ENCODE measurements at regions not wholly inside any gene's neighbourhood (a gene's known extent, or its start where the extent isn't known, plus 50 kb on each side); places are given as distances from the start of the nearest gene placed in this dataset.

- H3K27ac ChIP-seq (ENCODE audit: low read depth, low read length) = no peak overlapping the region
- H3K56ac ChIP-seq (replicated peaks; ENCODE audit: insufficient read length, low read depth, low read length) = no peak overlapping the region
- H3K36me3 ChIP-seq (ENCODE audit: control insufficient read depth in 2 of 4, insufficient read depth in 4 of 4, low read length in 3 of 4) = no peaks in the 10 kb centered on the region
- no peak overlapping the region for H2BK15ac ChIP-seq (ENCODE audit: low read length)
- no peak overlapping the region for H3K14ac ChIP-seq (ENCODE audit: insufficient read length)
- H3K9ac ChIP-seq (replicated peaks in 1 of 4; ENCODE audit: extremely low read depth in 1 of 4, low read depth in 3 of 4, low read length in 3 of 4) = no peak overlapping the region
- no peaks in the 10 kb centered on the region for H3K79me1 ChIP-seq (ENCODE audit: low read depth, low read length)
- H3K79me2 ChIP-seq (ENCODE audit: control insufficient read depth in 1 of 2, insufficient read depth in 2 of 2, low read length in 2 of 2) = no peaks in the 10 kb centered on the region
- CTCF ChIA-PET (ENCODE audit: partially characterized antibody) = no interaction called here
- H4K8ac ChIP-seq (ENCODE audit: extremely low read depth, insufficient read depth, low read length) = no peak overlapping the region
- TF ChIP-seq NRF1 (IDR thresholded peaks at IDR 0.05; ENCODE audit: low read depth, low read length) (no peak), RBBP5 (IDR thresholded peaks at IDR 0.05; ENCODE audit: borderline replicate concordance, low read depth, low read length) (no peak), MAFK (IDR thresholded peaks at IDR 0.05; ENCODE audit: low read depth, low read length) (no peak), KDM4A (IDR thresholded peaks at IDR 0.05; ENCODE audit: low read depth, low read length, severe bottlenecking) (no peak), TAF7 (optimal IDR thresholded peaks at IDR 0.05; ENCODE audit: borderline replicate concordance, low read depth, low read length) (no peak), RXRA (IDR thresholded peaks at IDR 0.05; ENCODE audit: insufficient read depth, low read depth, low read length) (no peak), GABPA (IDR thresholded peaks at IDR 0.05; ENCODE audit: borderline replicate concordance, insufficient read depth, low read length) (no peak), SIX5 (IDR thresholded peaks at IDR 0.05; ENCODE audit: low read depth, low read length) (no peak), CHD2 (IDR thresholded peaks at IDR 0.05; ENCODE audit: low read length) (no peak), HDAC2 (IDR thresholded peaks at IDR 0.05; ENCODE audit: borderline replicate concordance in 1 of 2, low read depth in 2 of 2, low read length in 2 of 2) (no peak), POLR2A (IDR thresholded peaks at IDR 0.05; ENCODE audit: control extremely low read depth in 1 of 2, low read depth in 2 of 2, low read length in 2 of 2) (no peak), RNF2 (IDR thresholded peaks at IDR 0.05; ENCODE audit: borderline replicate concordance, low read depth, low read length, missing control alignments, poor library complexity, severe bottlenecking) (no peak), MAX (IDR thresholded peaks at IDR 0.05) (no peak)
- no peak overlapping the region for H3K4me2 ChIP-seq (ENCODE audit: insufficient read depth in 1 of 2, low read depth in 2 of 2, low read length in 2 of 2)
- 100% methylated on average over 2 of the region's 2 CpGs; no CpG with 5 or more reads in 1 of the 2 experiments for WGBS, 2 experiments (ENCODE audit: extremely low coverage in 1 of 2, insufficient coverage in 1 of 2, insufficient read length in 1 of 2, insufficient replicate concordance in 2 of 2, low coverage in 1 of 2, low lambda C conversion rate in 2 of 2, missing lambda C conversion rate in 1 of 2)
- no peak overlapping the region for H2AFZ ChIP-seq (ENCODE audit: low read length)
- no peaks in the 10 kb centered on the region for H3K23me2 ChIP-seq (ENCODE audit: low read depth, low read length)
- H3K4me3 ChIP-seq (ENCODE audit: extremely low read depth in 1 of 4, insufficient read depth in 2 of 4, low read depth in 3 of 4, low read length in 4 of 4) = no peak overlapping the region
- no peak for DNase-seq (ENCODE audit: low read depth in 1 of 2, low spot score in 2 of 2)
- H4K91ac ChIP-seq (replicated peaks; ENCODE audit: insufficient read length, low read length) = no peak overlapping the region
- H3K9me3 ChIP-seq (ENCODE audit: insufficient read depth in 2 of 2, low read depth in 1 of 2, low read length in 1 of 2) = no peaks in the 10 kb centered on the region
- POLR2A ChIA-PET (ENCODE audit: partially characterized antibody) = no interaction called here
- H3K23ac ChIP-seq (ENCODE audit: insufficient read length) = no peak overlapping the region
- no peak for FAIRE-seq
- H2BK120ac ChIP-seq (replicated peaks; ENCODE audit: low read depth, low read length) = no peak overlapping the region
- H2BK20ac ChIP-seq (ENCODE audit: low read length) = no peak overlapping the region
- H4K5ac ChIP-seq (ENCODE audit: insufficient read length, low read depth, low read length) = no peak overlapping the region
- H3K27me3 ChIP-seq (replicated peaks in 1 of 4; ENCODE audit: control insufficient read depth in 3 of 4, extremely low read depth in 1 of 4, insufficient read depth in 3 of 4, low read length in 3 of 4) = no peaks in the 10 kb centered on the region; a peak in 1 of 7 replicates
- H2AK5ac ChIP-seq (ENCODE audit: low read depth, low read length) = no peak overlapping the region
- H2BK5ac ChIP-seq (ENCODE audit: low read depth, low read length) = no peak overlapping the region
- no peak overlapping the region for H3K4ac ChIP-seq (replicated peaks; ENCODE audit: insufficient read length, low read depth, low read length)
- H2BK12ac ChIP-seq (ENCODE audit: low read depth, low read length) = no peak overlapping the region
- H4K20me1 ChIP-seq (replicated peaks in 1 of 2; ENCODE audit: control insufficient read depth in 1 of 2, insufficient read depth in 2 of 2, low read length in 2 of 2) = no peaks in the 10 kb centered on the region
- peaks cover 0 to 2% (median 0%) of the 10 kb centered on the region in 4 experiments; a peak in 2 of 7 replicates for H3K4me1 ChIP-seq (replicated peaks in 1 of 4; ENCODE audit: control insufficient read depth in 3 of 4, insufficient read depth in 4 of 4, low read length in 3 of 4)
- H3K18ac ChIP-seq (ENCODE audit: extremely low read depth, low read length) = no peak overlapping the region
These were observed 87.9 kb upstream of the NEURL1B start for GRCh38 chr5:172553167-172553566.

Measured in H1 (cell line).